ENCODE measurements at regions not wholly inside any gene's neighbourhood (a gene's known extent, or its start where the extent isn't known, plus 50 kb on each side); places are given as distances from the start of the nearest gene placed in this dataset.
"Not testable (repeated sequence)": the region's sequence is repeated elsewhere in the genome, so short reads cannot be mapped to it uniquely, and the experiment has no call there.

DNA sequence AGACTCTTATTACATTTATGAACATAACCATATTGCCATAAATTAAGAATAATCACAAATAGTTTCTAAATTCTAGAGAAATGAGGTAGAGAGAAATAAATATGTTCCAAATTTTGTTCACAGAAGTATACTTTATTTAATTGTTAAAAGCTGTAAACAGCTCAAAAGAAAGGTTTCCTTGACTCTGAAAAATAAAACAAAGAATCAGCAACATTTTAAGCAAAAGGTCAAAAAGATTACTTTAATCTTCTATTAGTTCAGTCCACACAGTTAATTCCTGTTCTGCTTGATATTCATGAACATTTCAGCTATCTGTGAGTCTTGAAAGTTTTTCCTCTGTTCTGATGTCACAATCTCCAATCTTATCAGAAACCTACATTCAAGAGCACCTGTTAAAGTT is 197.9 kb downstream of the GJA1 start:
- no peak for FAIRE-seq
- intact Hi-C loops (cut with micrococcal nuclease): no loop called here

DNA sequence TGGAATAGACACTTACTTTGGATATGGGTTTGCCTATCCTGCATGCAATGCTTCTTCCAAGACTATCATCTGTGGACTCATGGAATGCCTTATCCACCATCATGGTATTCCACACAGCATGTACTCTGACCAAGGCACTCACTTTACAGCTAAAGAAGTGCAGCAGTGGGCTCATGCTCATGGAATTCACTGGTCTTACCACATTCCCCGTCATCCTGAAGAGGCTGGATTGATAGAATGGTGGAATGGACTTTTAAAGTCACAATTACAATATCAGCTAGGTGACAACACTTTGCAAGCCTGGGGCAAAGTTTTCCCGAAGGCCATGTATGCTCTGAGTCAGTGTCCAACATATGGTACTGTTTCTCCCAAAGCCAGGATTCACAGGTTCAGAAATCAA is 199.1 kb downstream of the GJA1 start:
- H3K36me3 ChIP-seq (ENCODE audit: control insufficient read depth, insufficient read depth, low read length); DNase-seq (ENCODE audit: extremely low read depth in 1 of 4, low spot score in 3 of 4); in situ Hi-C loops (cut with MboI); H3K4me2 ChIP-seq (ENCODE audit: insufficient read depth, low read length); H3K9ac ChIP-seq (ENCODE audit: insufficient read depth in 1 of 2, low read depth in 2 of 2, low read length in 2 of 2); intact Hi-C loops (cut with micrococcal nuclease); H3K4me3 ChIP-seq; H3K9me1 ChIP-seq (ENCODE audit: control insufficient read depth, insufficient read depth, low read length); H3K79me2 ChIP-seq (ENCODE audit: control insufficient read depth, insufficient read depth, low read length); H4K20me1 ChIP-seq (replicated peaks; ENCODE audit: control insufficient read depth, insufficient read depth, low read length); POLR2A ChIA-PET; H3K27me3 ChIP-seq (ENCODE audit: control insufficient read depth in 2 of 2, insufficient read depth in 2 of 2, low read length in 2 of 2); H3K4me1 ChIP-seq (replicated peaks in 1 of 2; ENCODE audit: control insufficient read depth in 2 of 2, insufficient read depth in 2 of 2, low read length in 2 of 2); H3K27ac ChIP-seq (ENCODE audit: extremely low read depth, low read depth, low read length); H3K9me3 ChIP-seq (replicated peaks; ENCODE audit: control insufficient read depth, insufficient read depth, low read depth, low read length); CTCF ChIA-PET (ENCODE audit: low intra/inter-chr PET ratio); FAIRE-seq; ATAC-seq; BruUV-seq (replicated peaks); H2AFZ ChIP-seq (ENCODE audit: low read depth, low read length): not testable (repeated sequence)
- 0% methylated on average over 2 of the region's 2 CpGs for WGBS (ENCODE audit: insufficient coverage, low coverage, missing lambda C conversion rate)

More for the DNA sequence above, 197.9 kb downstream of the GJA1 start:
- Histone ChIP-seq H3K36me3 (ENCODE audit: control insufficient read depth, insufficient read depth, low read length) (no peaks in the 10 kb centered on the region), H3K9me1 (ENCODE audit: control insufficient read depth, insufficient read depth, low read length) (no peaks in the 10 kb centered on the region), H3K27me3 (ENCODE audit: control insufficient read depth in 2 of 2, insufficient read depth in 2 of 2, low read length in 2 of 2) (no peaks in the 10 kb centered on the region), H3K79me2 (ENCODE audit: control insufficient read depth, insufficient read depth, low read length) (no peaks in the 10 kb centered on the region), H3K4me3 (no peak overlapping the region), H4K20me1 (replicated peaks; ENCODE audit: control insufficient read depth, insufficient read depth, low read length) (no peaks in the 10 kb centered on the region), H3K27ac (ENCODE audit: extremely low read depth, low read depth, low read length) (no peak overlapping the region), H3K9ac (ENCODE audit: insufficient read depth in 1 of 2, low read depth in 2 of 2, low read length in 2 of 2) (no peak overlapping the region), H3K4me2 (ENCODE audit: insufficient read depth, low read length) (no peak overlapping the region), H3K4me1 (replicated peaks in 1 of 2; ENCODE audit: control insufficient read depth in 2 of 2, insufficient read depth in 2 of 2, low read length in 2 of 2) (no peaks in the 10 kb centered on the region), H2AFZ (ENCODE audit: low read depth, low read length) (no peak overlapping the region), H3K9me3 (replicated peaks; ENCODE audit: control insufficient read depth, insufficient read depth, low read depth, low read length) (no peaks in the 10 kb centered on the region)
- no peak for DNase-seq (ENCODE audit: extremely low read depth in 1 of 4, low spot score in 3 of 4)
- in situ Hi-C loops (cut with MboI): no loop called here
- ChIA-PET CTCF (ENCODE audit: low intra/inter-chr PET ratio) (no interaction called here), POLR2A (no interaction called here)
- no TSS peak for BruUV-seq (replicated peaks)
- ATAC-seq: no peak
- no peak for TF ChIP-seq HOXB6 (CRISPR knock-in tag; IDR thresholded peaks at IDR 0.05; ENCODE audit: borderline replicate concordance)
- TF ChIP-seq KDM4B (IDR thresholded peaks at IDR 0.05; ENCODE audit: borderline replicate concordance in 2 of 2, low read depth in 1 of 2): no peak
- TF ChIP-seq ZNF316 (IDR thresholded peaks at IDR 0.05): no peak
- TF ChIP-seq, protein P1, sequence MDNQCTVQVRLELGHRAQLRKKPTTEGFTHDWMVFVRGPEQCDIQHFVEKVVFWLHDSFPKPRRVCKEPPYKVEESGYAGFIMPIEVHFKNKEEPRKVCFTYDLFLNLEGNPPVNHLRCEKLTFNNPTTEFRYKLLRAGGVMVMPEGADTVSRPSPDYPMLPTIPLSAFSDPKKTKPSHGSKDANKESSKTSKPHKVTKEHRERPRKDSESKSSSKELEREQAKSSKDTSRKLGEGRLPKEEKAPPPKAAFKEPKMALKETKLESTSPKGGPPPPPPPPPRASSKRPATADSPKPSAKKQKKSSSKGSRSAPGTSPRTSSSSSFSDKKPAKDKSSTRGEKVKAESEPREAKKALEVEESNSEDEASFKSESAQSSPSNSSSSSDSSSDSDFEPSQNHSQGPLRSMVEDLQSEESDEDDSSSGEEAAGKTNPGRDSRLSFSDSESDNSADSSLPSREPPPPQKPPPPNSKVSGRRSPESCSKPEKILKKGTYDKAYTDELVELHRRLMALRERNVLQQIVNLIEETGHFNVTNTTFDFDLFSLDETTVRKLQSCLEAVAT (IDR thresholded peaks at IDR 0.05): no peak
- no peak for TF ChIP-seq SETDB1 (IDR thresholded peaks at IDR 0.05; ENCODE audit: low read length)
- TF ChIP-seq WHSC1 (IDR thresholded peaks at IDR 0.05; ENCODE audit: low read length): no peak

Measured in K562 (cell line).